ENCODE measurements at regions not wholly inside any gene's neighbourhood (a gene's known extent, or its start where the extent isn't known, plus 50 kb on each side); places are given as distances from the start of the nearest gene placed in this dataset.

- no peak for TF ChIP-seq CTCF (IDR thresholded peaks at IDR 0.05; ENCODE audit: poor library complexity, severe bottlenecking)
- TF ChIP-seq EZH2 (IDR thresholded peaks at IDR 0.05; ENCODE audit: borderline replicate concordance, insufficient read depth, low read length, poor library complexity, severe bottlenecking) = no peak
- no peak for TF ChIP-seq POLR2AphosphoS5 (IDR thresholded peaks at IDR 0.05)
- no peak for TF ChIP-seq REST (IDR thresholded peaks at IDR 0.05; ENCODE audit: borderline replicate concordance)
- TF ChIP-seq RAD21 (conservative IDR thresholded peaks at IDR 0.05) = no peak
- TF ChIP-seq SMC3 (conservative IDR thresholded peaks at IDR 0.05; ENCODE audit: poor library complexity) = no peak
- no peak for TF ChIP-seq EP300 (conservative IDR thresholded peaks at IDR 0.05; ENCODE audit: poor library complexity, severe bottlenecking)
- no peak for TF ChIP-seq TAF1 (IDR thresholded peaks at IDR 0.05; ENCODE audit: low read depth)
Measured at GRCh38 chrX:137263374-137263773, 229.6 kb upstream of the GPR101 start.

All from neural cell (in vitro differentiated cells).